GM18511 (cell line): ENCODE measurements at regions not wholly inside any gene's neighbourhood (a gene's known extent, or its start where the extent isn't known, plus 50 kb on each side); places are given as distances from the start of the nearest gene placed in this dataset.

Source experiments
- ATAC-seq: cut with Tn5 transposase; IDR thresholded peaks from one replicate; pipeline ENCODE4 v1.9.1; 2021; ENCODE audit warnings: mild to moderate bottlenecking, moderate library complexity; ENCODE audit not compliant: unreplicated experiment

DNA sequence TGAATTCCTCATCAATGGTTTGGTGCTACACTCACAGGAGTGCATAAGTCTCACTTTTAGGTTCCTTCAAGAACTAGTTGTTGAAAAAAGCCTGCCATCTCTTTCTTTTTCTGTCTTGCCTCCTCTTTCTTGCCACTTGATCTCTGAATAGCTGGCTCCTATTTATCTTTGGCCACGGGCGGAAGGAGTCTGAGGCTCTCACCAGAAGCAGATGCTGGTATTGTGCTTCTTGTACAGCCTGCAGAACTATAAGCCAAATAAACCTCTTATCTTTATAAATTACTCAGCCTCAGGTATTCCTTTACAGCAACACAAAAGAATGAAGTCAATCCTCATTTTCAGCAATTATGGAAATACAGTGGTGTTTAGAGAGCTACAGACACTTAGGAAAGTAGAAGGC, 247.1 kb upstream of the PRR16 start:
- no peak for ATAC-seq

DNA sequence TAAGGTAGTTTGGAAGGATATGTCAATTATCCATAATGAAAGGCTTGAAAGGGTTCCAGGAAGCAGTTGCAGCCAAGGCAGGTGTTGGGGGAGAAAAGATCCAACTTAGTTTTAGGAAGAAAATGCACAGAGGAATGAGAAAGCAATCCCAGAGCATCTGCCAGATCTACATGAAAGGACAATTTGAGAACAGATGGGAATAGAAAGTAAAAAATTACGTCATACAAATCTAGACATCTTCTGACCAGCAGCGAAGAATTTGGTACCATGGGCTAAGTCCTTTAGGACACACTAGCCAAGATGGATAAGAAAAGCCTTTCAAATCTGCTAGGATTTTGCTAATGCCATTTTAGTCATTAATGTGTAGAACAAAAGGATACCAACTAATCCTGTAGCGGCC, 244.1 kb upstream of the PRR16 start:
- no peak for ATAC-seq

DNA sequence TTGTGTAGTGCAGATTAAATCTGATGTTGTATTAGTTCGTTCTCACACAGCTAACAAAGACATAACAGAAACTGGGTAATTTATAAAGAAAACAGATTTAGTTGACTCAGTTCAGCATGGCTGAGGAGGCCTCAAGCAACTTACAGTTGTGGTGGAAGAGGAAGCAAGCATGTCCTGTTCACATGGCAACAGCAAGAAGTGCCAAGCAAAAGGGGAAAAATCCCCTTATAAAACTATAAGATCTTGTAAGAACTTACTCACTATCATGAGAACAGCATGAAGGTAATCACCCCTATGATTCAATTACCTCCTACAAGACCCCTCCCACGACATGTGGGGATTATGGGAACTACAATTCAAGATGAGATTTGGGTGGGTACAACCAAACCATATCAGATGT, 238.6 kb upstream of the PRR16 start:
- ATAC-seq = no peak

DNA sequence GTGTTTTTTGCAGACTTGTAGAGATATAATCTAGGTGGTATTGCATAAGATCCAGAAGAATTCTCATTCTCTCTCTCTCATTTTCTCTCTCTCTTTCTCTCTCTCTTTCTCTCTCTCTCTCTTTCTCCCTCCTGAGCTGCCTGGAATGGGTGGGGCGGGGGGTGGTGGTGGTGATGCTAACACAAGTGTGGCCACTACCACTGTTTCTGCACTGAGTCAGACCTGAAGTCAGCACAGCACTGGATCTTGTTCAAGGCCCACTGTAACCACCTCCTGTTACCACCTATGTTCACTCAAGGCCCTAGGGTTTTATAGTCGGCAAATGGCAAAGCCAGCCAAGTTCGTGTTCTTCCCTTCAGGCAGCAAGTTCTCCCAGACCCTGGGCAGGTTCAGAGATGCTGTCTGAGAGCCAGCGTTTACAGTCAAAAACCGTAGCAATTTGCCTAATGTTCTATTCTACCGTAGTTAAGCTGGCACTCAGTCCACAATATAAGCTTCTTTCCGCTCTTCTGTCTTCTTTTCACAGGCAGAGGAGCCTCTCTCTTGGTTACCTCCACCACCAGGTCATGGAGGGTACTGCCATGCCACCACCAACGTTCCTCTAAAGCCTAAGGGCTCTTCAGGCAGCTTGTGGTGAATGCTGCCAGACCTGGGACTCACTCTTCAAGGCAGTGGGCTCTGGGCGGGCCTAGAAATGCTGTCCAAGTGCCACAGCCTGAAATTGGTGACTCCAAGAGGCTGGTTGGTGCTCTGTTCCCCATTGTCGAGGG, 235.7 kb upstream of the PRR16 start:
- ATAC-seq = no peak

DNA sequence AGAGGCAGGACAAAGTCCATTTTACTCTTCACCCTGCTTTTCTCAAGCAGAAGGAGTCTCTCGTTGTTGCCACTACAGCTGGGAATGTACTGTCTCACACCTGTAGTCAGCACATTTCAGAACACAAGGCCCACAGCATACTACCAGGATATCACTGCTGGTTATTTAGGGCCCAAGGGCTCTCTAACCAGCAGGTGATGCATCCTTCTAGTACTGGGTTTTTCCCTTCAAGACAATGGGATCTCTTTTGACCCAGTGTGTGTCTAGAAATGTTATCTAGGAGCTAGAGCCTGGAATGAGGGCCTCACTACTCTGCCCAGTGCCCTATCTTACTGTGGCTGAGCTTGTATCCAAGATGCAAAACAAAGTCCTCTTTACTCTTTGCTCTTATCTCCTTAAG, 235.1 kb upstream of the PRR16 start:
- no peak for ATAC-seq

DNA sequence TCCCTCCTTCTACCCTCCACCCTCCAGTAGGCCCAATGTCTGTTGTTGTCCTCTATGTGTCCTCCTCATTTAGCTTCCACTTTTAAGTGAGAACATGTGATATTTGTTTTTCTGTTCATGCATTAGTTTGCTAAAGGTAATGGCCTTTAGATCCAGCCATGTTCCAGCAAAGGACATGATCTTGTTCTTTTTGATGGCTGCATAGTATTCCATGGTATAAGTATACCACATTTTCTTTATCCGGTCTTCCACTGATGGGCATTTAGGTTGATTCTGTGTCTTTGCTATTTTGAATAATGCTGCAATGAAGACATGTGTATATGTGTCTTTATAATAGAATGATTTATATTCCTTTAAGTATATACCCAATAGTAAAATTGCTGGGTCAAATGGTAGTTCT, 232.5 kb upstream of the PRR16 start:
- ATAC-seq = no peak

DNA sequence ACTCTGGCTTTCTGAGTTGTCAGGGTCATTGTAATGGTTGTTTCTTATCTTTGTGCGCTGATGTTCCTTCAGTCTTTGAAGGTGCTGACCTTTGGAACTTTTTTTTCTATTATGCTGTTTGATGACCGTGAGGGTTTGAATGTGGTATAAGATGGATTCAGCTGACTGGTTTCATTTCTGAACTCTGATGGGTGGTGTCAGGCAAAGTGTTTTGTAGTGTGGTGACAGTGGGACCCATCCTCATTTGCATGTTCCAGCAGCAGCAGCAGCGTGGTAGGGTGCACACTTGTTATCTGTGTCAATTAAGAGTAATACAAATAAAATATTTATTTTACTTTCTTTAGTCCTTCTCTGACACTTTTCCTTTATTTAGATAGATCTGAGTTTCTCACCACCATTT, 227.7 kb upstream of the PRR16 start:
- ATAC-seq = no peak

DNA sequence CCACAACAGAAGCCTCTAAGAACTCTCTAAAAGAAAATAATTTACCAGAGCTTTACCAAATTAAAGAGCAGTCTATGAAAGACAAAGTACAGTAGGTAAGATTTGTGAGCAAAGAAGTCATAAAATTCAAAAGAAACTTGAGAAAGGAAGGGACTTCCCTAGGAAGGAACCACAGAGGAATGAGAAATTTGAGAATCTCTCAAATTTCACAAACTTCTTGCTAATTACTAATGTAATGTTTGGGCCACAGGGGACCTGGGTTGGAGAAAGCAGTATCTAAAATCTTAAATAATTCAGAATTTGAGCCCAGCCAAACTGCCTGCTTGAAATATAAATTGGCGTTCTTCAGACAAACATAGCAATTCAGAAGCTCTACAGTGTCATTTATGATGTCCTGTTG, 225.0 kb upstream of the PRR16 start:
- ATAC-seq = no peak

DNA sequence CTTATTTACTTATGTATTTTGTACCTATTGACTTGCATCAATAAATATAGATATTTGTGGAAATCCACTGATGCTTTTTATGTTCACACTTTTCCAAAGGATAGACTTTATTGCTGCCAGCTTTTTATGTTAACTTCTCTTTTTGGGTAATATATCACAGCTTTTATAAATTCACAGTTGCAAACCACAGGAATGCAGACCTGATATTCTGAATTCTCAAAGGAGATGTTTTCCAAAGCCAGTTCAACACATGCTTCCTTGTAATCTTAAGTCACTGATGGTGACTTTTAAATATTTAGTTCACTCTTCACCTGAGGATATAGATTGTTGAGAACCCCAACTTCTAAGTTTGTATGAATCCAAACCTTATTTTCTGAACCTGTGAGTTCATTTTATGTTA, 223.4 kb upstream of the PRR16 start:
- ATAC-seq = no peak

DNA sequence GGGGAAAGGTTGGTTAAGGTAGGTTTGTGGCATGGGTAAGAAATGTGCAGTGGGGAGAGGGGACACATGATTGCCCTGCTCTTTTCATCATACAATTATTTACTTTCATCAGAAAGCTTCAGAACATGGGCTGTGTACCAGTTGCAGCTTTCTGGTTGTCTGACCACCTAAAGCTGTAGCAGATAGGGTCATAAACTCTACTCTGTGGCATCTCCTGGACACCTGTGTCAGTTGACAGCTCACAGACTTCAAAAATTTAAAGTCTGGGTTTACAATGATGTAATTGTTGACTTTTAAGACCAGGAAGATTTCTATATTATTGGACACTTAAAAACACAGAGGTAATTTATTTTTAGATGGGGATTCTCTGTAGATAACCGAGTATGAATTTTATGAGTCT, 222.7 kb upstream of the PRR16 start:
- ATAC-seq = no peak

DNA sequence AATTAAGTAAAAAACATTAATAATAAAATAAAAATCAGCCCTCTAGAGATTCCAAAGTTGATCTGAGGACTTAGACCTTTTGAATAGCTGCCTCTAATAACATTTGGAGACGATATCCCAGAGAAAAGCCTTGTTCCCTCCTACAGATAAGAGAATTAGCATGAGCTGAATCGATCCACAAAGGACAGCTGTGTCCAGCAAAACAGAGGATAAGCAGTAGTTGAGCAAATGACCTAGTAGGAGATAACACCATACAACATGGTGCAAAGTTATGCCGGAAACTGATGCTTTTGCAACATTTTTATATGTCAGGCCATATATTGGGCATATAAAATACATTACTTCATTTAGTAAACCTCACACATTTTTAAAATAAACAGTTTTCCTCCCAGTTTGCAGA, 212.2 kb upstream of the PRR16 start:
- ATAC-seq = no peak

DNA sequence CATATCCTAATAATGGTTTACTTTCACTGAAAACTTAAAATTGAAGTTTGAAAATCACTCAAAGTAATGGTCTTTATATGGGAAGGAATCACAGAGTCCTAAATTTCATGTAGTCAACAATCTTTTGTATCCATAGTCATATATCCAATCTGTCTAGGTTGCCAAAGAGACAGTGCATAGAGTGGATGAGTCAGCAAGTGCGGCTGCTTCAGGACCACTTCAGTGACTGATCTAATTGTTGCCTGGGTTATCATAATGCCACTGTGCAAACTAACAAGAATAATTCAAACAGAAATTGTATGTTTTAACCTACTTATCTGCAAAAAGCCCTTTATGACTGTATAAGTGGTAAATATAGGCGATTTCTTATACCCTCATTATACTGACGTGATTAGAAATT, 211.3 kb upstream of the PRR16 start:
- ATAC-seq = no peak

DNA sequence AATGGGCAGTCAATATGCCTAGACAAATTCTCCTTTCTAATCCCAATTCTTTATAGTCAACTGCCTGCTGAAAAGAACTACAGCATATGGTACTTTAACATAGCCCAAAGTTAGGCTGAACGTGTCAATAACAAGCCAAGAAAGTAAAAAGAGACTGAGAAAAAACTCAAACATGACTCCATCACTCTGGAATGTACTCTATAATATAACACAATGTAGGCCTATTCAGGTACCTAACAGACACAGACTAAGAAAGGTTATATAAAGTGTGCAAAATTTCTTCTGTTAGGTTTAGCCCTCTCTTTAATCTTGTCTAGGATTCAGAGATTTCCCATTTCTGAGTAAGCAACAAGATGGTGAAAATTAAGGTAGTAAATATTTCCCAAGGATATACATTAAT, 209.7 kb upstream of the PRR16 start:
- no peak for ATAC-seq

DNA sequence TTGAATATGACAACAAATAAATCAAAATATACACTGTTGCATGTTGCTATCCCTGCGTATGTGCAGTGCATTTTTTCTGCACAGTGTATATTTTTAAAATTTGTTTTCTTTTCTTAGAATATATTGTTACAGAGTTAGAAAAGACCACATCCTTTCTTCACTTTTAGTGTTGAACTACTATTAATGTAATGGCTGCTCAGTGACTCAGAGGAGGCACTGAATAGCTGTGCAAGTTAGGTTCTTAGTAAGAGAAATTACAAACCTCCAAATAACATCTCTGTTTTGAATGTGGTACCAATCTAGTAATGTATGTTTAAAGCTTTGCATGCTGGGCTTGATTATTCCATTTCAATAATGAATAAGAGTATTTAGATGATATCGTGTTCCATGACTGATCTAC, 208.9 kb upstream of the PRR16 start:
- no peak for ATAC-seq

DNA sequence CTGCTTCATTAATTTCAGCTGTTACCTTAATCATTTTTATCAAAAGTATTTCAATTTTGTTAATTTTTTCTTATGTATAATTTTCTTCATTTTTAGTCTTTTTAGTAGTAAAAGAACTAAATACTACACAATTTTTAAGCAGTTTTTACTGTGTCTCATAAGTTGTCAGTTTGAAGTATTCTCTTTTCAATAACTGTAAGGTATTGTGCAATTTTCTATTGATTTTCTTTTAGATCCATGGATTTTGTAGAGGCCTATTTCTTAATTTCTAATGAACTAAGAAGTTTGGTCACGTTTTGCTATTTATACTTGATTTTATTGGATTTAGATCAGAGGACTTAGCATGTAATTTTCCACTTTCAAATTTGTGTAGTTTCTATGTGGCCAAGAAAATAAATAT, 207.7 kb upstream of the PRR16 start:
- no peak for ATAC-seq

DNA sequence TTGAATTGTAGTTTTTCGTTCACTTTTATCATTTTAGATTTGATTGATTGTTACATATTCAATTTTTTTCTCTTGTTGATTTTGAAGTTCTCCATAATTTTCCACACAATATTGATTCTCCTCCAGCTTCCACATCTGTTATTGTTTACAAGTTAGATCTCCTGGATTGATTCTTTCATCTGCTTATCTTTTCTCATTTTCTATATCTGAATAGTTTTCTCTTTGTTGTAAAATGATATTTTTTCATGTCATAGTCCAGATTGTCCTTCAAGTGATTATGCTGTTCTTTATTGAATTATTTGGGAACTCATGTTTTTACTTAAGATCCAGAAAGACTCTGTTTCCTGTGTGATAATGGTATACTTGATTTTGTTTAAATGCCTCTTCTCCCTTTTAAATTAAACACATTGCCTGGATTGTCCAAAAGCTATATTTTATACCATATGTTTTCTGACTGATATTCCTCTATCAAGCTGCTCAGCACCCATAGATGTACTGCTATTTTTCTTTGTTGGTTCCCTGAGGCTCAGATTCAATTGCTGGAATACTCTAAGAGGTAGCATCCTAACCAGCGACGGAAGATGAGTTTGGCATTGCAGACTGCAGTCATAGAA, 206.6 kb upstream of the PRR16 start:
- no peak for ATAC-seq

DNA sequence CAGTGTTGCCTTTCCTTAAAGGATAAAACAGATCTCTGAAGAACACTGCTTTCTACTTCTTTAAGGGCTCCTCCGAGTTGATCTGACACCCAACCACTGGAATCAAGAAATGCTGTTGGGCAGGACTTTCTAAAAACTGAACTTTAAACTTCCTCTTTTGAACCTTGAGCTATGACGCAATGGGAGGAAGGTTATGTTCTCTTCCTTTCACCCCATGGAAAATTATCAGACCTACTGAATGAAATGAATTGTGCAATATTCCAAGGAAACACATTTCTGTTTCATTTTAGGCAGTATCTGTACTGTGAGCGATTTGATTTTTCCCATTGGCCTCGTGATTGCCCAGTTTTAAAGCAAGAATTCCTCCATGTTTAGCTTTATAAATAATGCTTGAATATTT, 206.0 kb upstream of the PRR16 start:
- no peak for ATAC-seq

DNA sequence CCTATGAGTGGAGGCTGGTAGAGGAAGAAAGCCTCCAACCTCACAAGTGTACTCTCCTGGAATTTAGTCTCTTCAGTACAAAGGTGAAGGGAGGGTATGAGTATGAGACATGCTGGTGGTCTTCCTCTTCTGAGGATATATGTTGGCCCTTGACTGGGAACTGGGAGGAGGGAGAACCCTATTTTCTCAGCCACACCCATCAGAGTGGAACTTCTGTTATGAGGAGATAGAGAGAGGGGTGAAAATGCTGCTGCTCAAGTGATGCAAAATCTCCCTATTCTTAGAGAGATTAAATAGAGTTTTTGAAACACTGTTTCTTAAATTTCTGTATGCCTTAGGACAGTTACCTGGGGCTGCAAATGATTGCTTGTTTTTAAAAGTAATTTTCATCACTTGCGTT, 203.4 kb upstream of the PRR16 start:
- no peak for ATAC-seq

DNA sequence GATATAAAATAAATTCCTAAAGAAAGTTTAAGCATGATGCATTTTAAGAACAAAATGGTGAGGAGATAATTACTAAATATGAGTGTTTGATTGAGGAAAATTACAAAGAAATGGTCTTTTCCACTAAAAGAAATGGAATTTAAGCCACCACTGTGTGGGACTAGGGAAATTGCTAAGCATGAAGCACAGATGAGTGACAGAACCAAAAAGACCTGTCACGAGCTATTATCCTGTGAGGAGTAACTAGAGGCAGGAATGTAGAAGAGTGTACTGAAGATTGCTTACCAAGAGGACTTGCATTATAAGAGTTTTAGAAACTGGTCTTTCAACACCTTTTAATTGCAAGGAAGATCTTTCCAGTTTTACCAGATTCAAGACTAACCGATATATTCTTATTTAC, 193.6 kb upstream of the PRR16 start:
- no peak for ATAC-seq

DNA sequence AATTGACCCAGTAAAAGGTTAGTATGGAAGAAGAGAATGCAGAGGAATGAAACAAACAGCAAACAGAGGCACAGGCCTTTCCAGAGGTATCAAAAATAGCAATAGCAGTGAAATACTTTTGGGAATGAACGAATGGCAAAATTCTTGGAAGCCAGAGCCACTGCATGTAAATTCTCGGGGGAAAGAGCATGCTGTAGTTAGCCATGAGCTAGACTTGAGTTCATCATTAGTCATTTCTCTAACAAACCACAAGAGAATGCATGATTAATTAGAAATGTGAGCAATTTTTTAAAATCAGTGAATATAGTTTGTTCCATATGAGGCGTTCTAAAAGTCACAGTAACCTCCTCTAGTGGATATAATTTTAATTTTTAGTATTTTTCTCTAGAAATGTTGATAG, 170.3 kb upstream of the PRR16 start:
- ATAC-seq = no peak

DNA sequence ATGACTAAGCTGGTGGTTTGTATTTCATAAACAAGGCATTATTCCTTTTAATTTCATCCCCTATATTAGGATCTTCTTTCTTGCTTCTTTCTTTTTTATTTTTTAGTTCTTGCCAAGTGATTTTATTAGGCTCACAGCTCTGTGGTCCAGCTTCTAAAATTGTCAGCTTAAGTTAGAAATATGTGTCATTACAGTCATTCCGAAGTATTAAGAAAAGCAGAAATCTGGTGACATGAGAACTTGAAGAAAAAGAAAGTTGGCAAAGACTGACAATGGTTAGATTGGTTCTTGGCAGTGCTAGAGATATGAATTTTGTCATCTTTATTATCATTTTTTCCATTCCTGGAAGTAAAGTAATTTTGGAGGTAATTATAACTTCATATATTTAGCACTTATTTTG, 166.5 kb upstream of the PRR16 start:
- ATAC-seq = no peak

DNA sequence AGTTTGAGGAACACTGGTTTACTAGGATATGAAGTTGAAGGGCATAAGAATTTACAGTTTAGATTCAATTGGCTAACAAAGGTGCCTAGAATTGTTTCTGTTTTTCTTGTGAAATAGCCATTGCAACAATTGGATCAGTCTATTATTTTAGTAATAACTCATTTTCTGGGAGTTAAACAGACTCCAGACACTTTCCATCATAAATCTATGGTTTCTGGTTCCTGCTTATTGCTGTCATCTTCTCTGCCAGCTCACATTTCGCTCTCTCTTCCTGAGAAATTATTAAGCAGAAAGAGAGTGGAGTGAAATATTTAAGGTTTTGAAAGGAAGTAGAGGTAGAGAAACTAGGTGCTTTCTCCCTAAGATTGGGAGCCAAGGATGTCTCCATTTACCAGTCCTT, 165.1 kb upstream of the PRR16 start:
- no peak for ATAC-seq

DNA sequence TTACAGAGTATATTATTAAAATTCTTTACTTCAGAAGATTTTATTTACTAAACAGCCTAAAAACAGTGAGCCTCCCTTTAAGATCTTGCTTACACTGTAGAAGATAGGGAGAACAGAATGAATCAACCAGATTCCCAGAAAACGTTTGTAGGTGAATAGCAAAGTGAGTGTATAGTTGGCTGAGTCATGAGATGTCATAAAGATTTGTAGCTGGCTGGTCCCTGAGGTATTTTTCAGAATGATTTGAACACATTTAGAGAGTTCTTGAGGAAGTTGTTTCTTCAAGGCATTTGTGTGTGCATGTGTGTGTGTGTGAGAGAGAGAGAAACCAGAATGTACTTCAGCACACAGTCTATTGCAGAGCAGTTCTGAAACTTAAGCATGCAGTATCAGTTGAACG, 159.4 kb upstream of the PRR16 start:
- ATAC-seq = no peak
